H1 (cell line): ENCODE measurements at regions not wholly inside any gene's neighbourhood (a gene's known extent, or its start where the extent isn't known, plus 50 kb on each side); places are given as distances from the start of the nearest gene placed in this dataset.

Experiments used
- CTCF ChIA-PET: fragments of 300-600 bp; sonication (Branson Sonifier 250); formaldehyde crosslinking; loops from one replicate; lab custom pipeline; 2021; ENCODE audit not compliant: partially characterized antibody; lab: Charles Lee
- POLR2A ChIA-PET: fragments of 300-600 bp; sonication (Branson Sonifier 250); formaldehyde crosslinking; loops from one replicate; lab custom pipeline; 2021; ENCODE audit warnings: inconsistent platforms; ENCODE audit not compliant: partially characterized antibody; lab: Charles Lee
- DNase-seq, 2 experiments: peaks; one replicate each; pipeline versions ENCODE4 v3.0.0 to v3.0.0-alpha.2; 2010 to 2022; ENCODE audit warnings: low spot score in 2 of 2, low read depth in 1 of 2, mixed read lengths in 1 of 2
- FAIRE-seq: peaks from 2 replicates; lab custom pipeline; 2011; peaks lifted over from hg19 to GRCh38; lab: Jason Lieb, UNC
- H2AFZ ChIP-seq: 2 replicates; pipeline ENCODE4 v1.8.1; 2012; ENCODE audit warnings: low read length, inconsistent platforms
- H2AK5ac ChIP-seq: 2 replicates; pipeline ENCODE4 v1.6.1; 2013; ENCODE audit warnings: low read depth, low read length
- H2BK120ac ChIP-seq: replicated peaks from 2 replicates; pipeline ENCODE3; 2013; ENCODE audit warnings: low read depth, low read length, inconsistent platforms
- H2BK12ac ChIP-seq: 2 replicates; pipeline ENCODE4 v1.6.1; 2013; ENCODE audit warnings: low read depth, low read length
- H2BK15ac ChIP-seq: 2 replicates; pipeline ENCODE4 v1.6.1; 2013; ENCODE audit warnings: low read length
- H2BK20ac ChIP-seq: 2 replicates; pipeline ENCODE4 v1.6.1; 2013; ENCODE audit warnings: low read length
- H2BK5ac ChIP-seq: 2 replicates; pipeline ENCODE4 v1.6.1; 2013; ENCODE audit warnings: low read depth, low read length
- H3K14ac ChIP-seq: 2 replicates; pipeline ENCODE4 v1.6.1; 2013; ENCODE audit warnings: inconsistent platforms; ENCODE audit not compliant: insufficient read length
- H3K18ac ChIP-seq: 2 replicates; pipeline ENCODE4 v1.6.1; 2013; ENCODE audit warnings: low read length; ENCODE audit errors: extremely low read depth
- H3K23ac ChIP-seq: 2 replicates; pipeline ENCODE4 v1.6.1; 2013; ENCODE audit warnings: inconsistent platforms; ENCODE audit not compliant: insufficient read length
- H3K23me2 ChIP-seq: 2 replicates; pipeline ENCODE4 v1.6.1; 2013; ENCODE audit warnings: low read depth, low read length
- H3K27ac ChIP-seq: 2 replicates; pipeline ENCODE4 v1.6.1; 2011; ENCODE audit warnings: low read depth, low read length, inconsistent platforms
- H3K27me3 ChIP-seq, 4 experiments: replicated peaks in 1 of 4; 1 replicate in 1 of 4; 2 replicates in 3 of 4; pipeline versions ENCODE4 v1.6.1 to v1.8.1; 2011 to 2013; ENCODE audit warnings: low read length in 3 of 4, mild to moderate bottlenecking in 3 of 4, inconsistent platforms in 2 of 4, mixed read lengths in 2 of 4, moderate library complexity in 1 of 4; ENCODE audit not compliant: control insufficient read depth in 3 of 4, insufficient read depth in 3 of 4; ENCODE audit errors: extremely low read depth in 1 of 4
- H3K36me3 ChIP-seq, 4 experiments: 2 replicates each; pipeline versions ENCODE4 v1.6.1 to v1.8.1; 2011 to 2013; ENCODE audit warnings: mild to moderate bottlenecking in 4 of 4, low read length in 3 of 4, moderate library complexity in 2 of 4, control low read depth in 1 of 4, inconsistent platforms in 1 of 4; ENCODE audit not compliant: insufficient read depth in 4 of 4, control insufficient read depth in 2 of 4
- H3K4ac ChIP-seq: replicated peaks from 2 replicates; pipeline ENCODE3; 2013; ENCODE audit warnings: low read length, low read depth, mixed read lengths, inconsistent platforms; ENCODE audit not compliant: insufficient read length
- H3K4me1 ChIP-seq, 4 experiments: replicated peaks in 1 of 4; 1 replicate in 1 of 4; 2 replicates in 3 of 4; pipeline versions ENCODE4 v1.6.1 to v1.8.1; 2011 to 2013; ENCODE audit warnings: low read length in 3 of 4, inconsistent platforms in 2 of 4, mixed read lengths in 1 of 4; ENCODE audit not compliant: insufficient read depth in 4 of 4, control insufficient read depth in 3 of 4
- H3K4me2 ChIP-seq, 2 experiments: 2 replicates each; pipeline versions ENCODE4 v1.6.1 to v1.8.1; 2011 to 2013; ENCODE audit warnings: low read depth in 2 of 2, low read length in 2 of 2, control low read depth in 1 of 2, inconsistent platforms in 1 of 2, mild to moderate bottlenecking in 1 of 2; ENCODE audit not compliant: insufficient read depth in 1 of 2
- H3K4me3 ChIP-seq, 4 experiments: fragments of 200-600, 300-600 bp in 1 of 4; sonication (generic), shearing (Covaris generic), sonication (Bioruptor Twin) in 1 of 4; 2 replicates each; pipeline versions ENCODE4 v1.5.1 to v1.8.1; 2011 to 2016; ENCODE audit warnings: low read length in 4 of 4, low read depth in 3 of 4, control low read depth in 2 of 4, inconsistent platforms in 2 of 4, mild to moderate bottlenecking in 2 of 4, mixed read lengths in 1 of 4, moderate library complexity in 1 of 4; ENCODE audit not compliant: insufficient read depth in 2 of 4; ENCODE audit errors: extremely low read depth in 1 of 4
- H3K56ac ChIP-seq: replicated peaks from 2 replicates; pipeline ENCODE3; 2013; ENCODE audit warnings: low read depth, mild to moderate bottlenecking, mixed read lengths, low read length, inconsistent platforms; ENCODE audit not compliant: insufficient read length
- H3K79me1 ChIP-seq: 2 replicates; pipeline ENCODE4 v1.6.1; 2013; ENCODE audit warnings: low read depth, low read length, control low read depth
- H3K79me2 ChIP-seq, 2 experiments: 2 replicates each; pipeline versions ENCODE4 v1.6.1 to v1.8.1; 2012 to 2013; ENCODE audit warnings: low read length in 2 of 2, mild to moderate bottlenecking in 2 of 2, inconsistent platforms in 1 of 2; ENCODE audit not compliant: insufficient read depth in 2 of 2, control insufficient read depth in 1 of 2
- H3K9ac ChIP-seq, 4 experiments: replicated peaks in 1 of 4; 1 replicate in 1 of 4; 2 replicates in 3 of 4; pipeline versions ENCODE4 v1.6.1 to v1.8.1; 2011 to 2013; ENCODE audit warnings: low read depth in 3 of 4, low read length in 3 of 4, control low read depth in 2 of 4, mild to moderate bottlenecking in 2 of 4, moderate library complexity in 2 of 4, inconsistent platforms in 1 of 4; ENCODE audit errors: extremely low read depth in 1 of 4
- H3K9me3 ChIP-seq, 2 experiments: 2 replicates each; pipeline versions ENCODE4 v1.6.1 to v1.8.1; 2012 to 2013; ENCODE audit warnings: mild to moderate bottlenecking in 2 of 2, moderate library complexity in 2 of 2, control low read depth in 1 of 2, inconsistent platforms in 1 of 2, low read depth in 1 of 2, low read length in 1 of 2, mixed read lengths in 1 of 2; ENCODE audit not compliant: insufficient read depth in 2 of 2
- H4K20me1 ChIP-seq, 2 experiments: replicated peaks in 1 of 2; 2 replicates each; pipeline versions ENCODE3 to v1.8.1; 2011 to 2013; ENCODE audit warnings: inconsistent platforms in 2 of 2, low read length in 2 of 2, mild to moderate bottlenecking in 1 of 2; ENCODE audit not compliant: insufficient read depth in 2 of 2, control insufficient read depth in 1 of 2
- H4K5ac ChIP-seq: 2 replicates; pipeline ENCODE4 v1.6.1; 2013; ENCODE audit warnings: low read length, low read depth, mixed read lengths, inconsistent platforms; ENCODE audit not compliant: insufficient read length
- H4K8ac ChIP-seq: 2 replicates; pipeline ENCODE4 v1.8.0; 2013; ENCODE audit warnings: mild to moderate bottlenecking, moderate library complexity, low read length, inconsistent platforms; ENCODE audit not compliant: insufficient read depth; ENCODE audit errors: extremely low read depth
- H4K91ac ChIP-seq: replicated peaks from 2 replicates; pipeline ENCODE3; 2013; ENCODE audit warnings: low read length, mixed read lengths, inconsistent platforms; ENCODE audit not compliant: insufficient read length
- ATF3 ChIP-seq: IDR thresholded peaks from 2 replicates; pipeline ENCODE4 v1.6.1; 2011; ENCODE audit warnings: low read depth, mild to moderate bottlenecking, low read length; ENCODE audit not compliant: insufficient read depth
- EP300 ChIP-seq, 2 experiments: IDR thresholded peaks; 1 replicate in 1 of 2; 2 replicates in 1 of 2; pipeline ENCODE4 v1.6.1; 2011 to 2012; ENCODE audit warnings: low read depth in 2 of 2, low read length in 2 of 2, mild to moderate bottlenecking in 2 of 2, borderline replicate concordance in 1 of 2, inconsistent platforms in 1 of 2, moderate library complexity in 1 of 2
- GABPA ChIP-seq: IDR thresholded peaks from 2 replicates; pipeline ENCODE4 v1.6.1; 2011; ENCODE audit warnings: mild to moderate bottlenecking, low read length, moderate library complexity, borderline replicate concordance; ENCODE audit not compliant: insufficient read depth
- HDAC6 ChIP-seq: IDR thresholded peaks from one replicate; pipeline ENCODE4 v1.7.1; 2012; ENCODE audit warnings: low read depth, mild to moderate bottlenecking, inconsistent platforms, low read length, moderate library complexity
- MAX ChIP-seq: IDR thresholded peaks from 2 replicates; pipeline ENCODE4 v1.6.1; 2012; ENCODE audit warnings: inconsistent platforms
- NRF1 ChIP-seq: IDR thresholded peaks from 2 replicates; pipeline ENCODE4 v1.6.1; 2011; ENCODE audit warnings: mild to moderate bottlenecking, low read depth, low read length, improper control_type of control experiment
- POU5F1 ChIP-seq: IDR thresholded peaks from 2 replicates; pipeline ENCODE4 v1.6.1; 2011; ENCODE audit warnings: low read depth, mild to moderate bottlenecking, low read length, moderate library complexity
- SIRT6 ChIP-seq: IDR thresholded peaks from one replicate; pipeline ENCODE4 v1.7.1; 2012; ENCODE audit warnings: low read length, inconsistent platforms
- TAF1 ChIP-seq: IDR thresholded peaks from 2 replicates; pipeline ENCODE4 v1.6.1; 2011; ENCODE audit warnings: mild to moderate bottlenecking, low read depth, low read length
- WGBS, 2 experiments: shearing (Covaris generic) in 1 of 2; methylation state at CpG; one replicate each; pipeline versions ENCODE4 v1.1.6 to v1.1.7; 2013 to 2015; ENCODE audit warnings: low lambda C conversion rate in 2 of 2, mixed read lengths in 2 of 2, inconsistent platforms in 1 of 2, low coverage in 1 of 2, missing lambda C conversion rate in 1 of 2; ENCODE audit not compliant: insufficient replicate concordance in 2 of 2, insufficient coverage in 1 of 2, insufficient read length in 1 of 2; ENCODE audit errors: extremely low coverage in 1 of 2, missing lambda C conversion rate in 1 of 2; 5-methylcytosine and 5-hydroxymethylcytosine counted together

- H2AK5ac ChIP-seq = no peak overlapping the region
- H3K23me2 ChIP-seq = no peaks in the 10 kb centered on the region
- H4K20me1 ChIP-seq = peaks cover 1 to 4% of the 10 kb centered on the region in 2 experiments
- H4K8ac ChIP-seq = no peak overlapping the region
- H3K27ac ChIP-seq = no peak overlapping the region
- H4K5ac ChIP-seq = no peak overlapping the region
- no peak overlapping the region for H3K18ac ChIP-seq
- DNase-seq (no peak), FAIRE-seq (no peak)
- H3K4me2 ChIP-seq = no peak overlapping the region
- H3K27me3 ChIP-seq = no peaks in the 10 kb centered on the region
- H3K4me3 ChIP-seq = no peak overlapping the region
- peaks cover 0 to 6% (median 3%) of the 10 kb centered on the region in 4 experiments; a peak in 3 of 7 replicates for H3K4me1 ChIP-seq
- H2BK12ac ChIP-seq = no peak overlapping the region
- no peak overlapping the region for H3K23ac ChIP-seq
- ChIA-PET CTCF (interaction anchor here (0.9 kb wide), 1 partner anchor 10 kb away, joined by 3 read pairs; no protein-coding TSS in a partner anchor), POLR2A (interaction anchor here (1.5 kb wide), 1 partner anchor 14 kb away, joined by 5 read pairs; no protein-coding TSS in a partner anchor)
- no peak overlapping the region for H3K56ac ChIP-seq
- H4K91ac ChIP-seq = no peak overlapping the region
- H2AFZ ChIP-seq = no peak overlapping the region
- H2BK20ac ChIP-seq = no peak overlapping the region
- H3K14ac ChIP-seq = no peak overlapping the region
- no peaks in the 10 kb centered on the region for H3K79me1 ChIP-seq
- H3K79me2 ChIP-seq = no peaks in the 10 kb centered on the region
- no peak overlapping the region for H2BK120ac ChIP-seq
- no peak overlapping the region for H3K4ac ChIP-seq
- no peak overlapping the region for H3K9ac ChIP-seq
- 96% methylated on average over 3 of the region's 3 CpGs; no CpG with 5 or more reads in 1 of the 2 experiments for WGBS, 2 experiments
- H2BK15ac ChIP-seq = no peak overlapping the region
- H3K9me3 ChIP-seq = no peaks in the 10 kb centered on the region
- TF ChIP-seq GABPA (no peak), POU5F1 (no peak), EP300 (IDR thresholded peaks at IDR 0.05; ENCODE audit: borderline replicate concordance in 1 of 2, low read depth in 2 of 2, low read length in 2 of 2) (no peak), HDAC6 (no peak), NRF1 (no peak), TAF1 (no peak), ATF3 (no peak), MAX (no peak), SIRT6 (no peak)
- TF ChIP-seq, all 59 proteins: peak for 0
- Histone ChIP-seq H3K36me3 (peaks cover 0 to 26% (median 13%) of the 10 kb centered on the region in 4 experiments; a peak in 6 of 8 replicates), H2BK5ac (no peak overlapping the region)
Observed at GRCh38 chr1:77632216-77632615, 50.2 kb downstream of the ZZZ3 start.
